HUDEP-2 (cell line): ENCODE measurements at regions not wholly inside any gene's neighbourhood (a gene's known extent, or its start where the extent isn't known, plus 50 kb on each side); places are given as distances from the start of the nearest gene placed in this dataset.

ENCODE experiments used
- DNase-seq, 76 experiments: peaks; one replicate each; lab custom pipeline; 2025; ENCODE audit not compliant: unreplicated experiment in 76 of 76; lab: John Stamatoyannopoulos, UW

GRCh38 chr2:14199040-14199439 is 433.5 kb upstream of the LRATD1 start:
- no peak for DNase-seq

- no peak for DNase-seq
These were observed 413.2 kb upstream of the LRATD1 start for GRCh38 chr2:14219306-14219705.

GRCh38 chr2:14220101-14220500 is 412.4 kb upstream of the LRATD1 start:
- DNase-seq: no peak

GRCh38 chr2:14221466-14221865 is 411.1 kb upstream of the LRATD1 start:
- DNase-seq: no peak

- DNase-seq: no peak
These were observed 408.9 kb upstream of the LRATD1 start for GRCh38 chr2:14223576-14223975.

- no peak for DNase-seq
These were observed 401.1 kb upstream of the LRATD1 start for GRCh38 chr2:14231391-14231898.

- DNase-seq: no peak
These were observed 400.3 kb upstream of the LRATD1 start for GRCh38 chr2:14232217-14232616.

- DNase-seq: no peak
These were observed 397.6 kb upstream of the LRATD1 start for GRCh38 chr2:14234911-14235310.

GRCh38 chr2:14235667-14236066 is 396.9 kb upstream of the LRATD1 start:
- DNase-seq: no peak

- no peak for DNase-seq
These were observed 394.6 kb upstream of the LRATD1 start for GRCh38 chr2:14237902-14238301.

GRCh38 chr2:14239605-14240004 is 392.9 kb upstream of the LRATD1 start:
- no peak for DNase-seq

- no peak for DNase-seq
These were observed 391.6 kb upstream of the LRATD1 start for GRCh38 chr2:14240868-14241267.

- DNase-seq: no peak
These were observed 386.6 kb upstream of the LRATD1 start for GRCh38 chr2:14245901-14246300.

- no peak for DNase-seq
These were observed 377.2 kb upstream of the LRATD1 start for GRCh38 chr2:14255135-14255820.

- DNase-seq: no peak
These were observed 375.6 kb upstream of the LRATD1 start for GRCh38 chr2:14256890-14257289.

- DNase-seq: no peak
These were observed 374.6 kb upstream of the LRATD1 start for GRCh38 chr2:14257801-14258507.

- DNase-seq: no peak
These were observed 370.7 kb upstream of the LRATD1 start for GRCh38 chr2:14261771-14262170.

GRCh38 chr2:14263053-14263452 is 369.5 kb upstream of the LRATD1 start:
- DNase-seq: no peak

GRCh38 chr2:14270036-14270582 is 362.4 kb upstream of the LRATD1 start:
- DNase-seq: no peak

GRCh38 chr2:14272396-14273075 is 360.0 kb upstream of the LRATD1 start:
- DNase-seq: no peak

- no peak for DNase-seq
These were observed 358.9 kb upstream of the LRATD1 start for GRCh38 chr2:14273650-14274049.
